HG02943 (cell line): ENCODE measurements at regions not wholly inside any gene's neighbourhood (a gene's known extent, or its start where the extent isn't known, plus 50 kb on each side); places are given as distances from the start of the nearest gene placed in this dataset.

Experiments
- ATAC-seq: cut with Tn5 transposase; IDR thresholded peaks from one replicate; pipeline ENCODE4 v1.9.1; 2021; ENCODE audit warnings: mild to moderate bottlenecking, low read depth, moderate library complexity; ENCODE audit not compliant: unreplicated experiment

- no peak for ATAC-seq
These were observed 194.2 kb downstream of the NHLRC3 start for GRCh38 chr13:39232401-39232980.

- ATAC-seq = no peak
These were observed 194.7 kb downstream of the NHLRC3 start for GRCh38 chr13:39232999-39233398.

GRCh38 chr13:39233519-39233918, 195.3 kb downstream of the NHLRC3 start:
- ATAC-seq = no peak

GRCh38 chr13:39244561-39245230, 206.4 kb downstream of the NHLRC3 start:
- ATAC-seq = no peak

GRCh38 chr13:39245688-39246087, 207.4 kb downstream of the NHLRC3 start:
- no peak for ATAC-seq

GRCh38 chr13:39249982-39250381, 211.7 kb downstream of the NHLRC3 start:
- no peak for ATAC-seq

GRCh38 chr13:39250440-39250839, 212.2 kb downstream of the NHLRC3 start:
- no peak for ATAC-seq

GRCh38 chr13:39251340-39251739, 213.1 kb downstream of the NHLRC3 start:
- no peak for ATAC-seq

- no peak for ATAC-seq
These were observed 215.5 kb downstream of the NHLRC3 start for GRCh38 chr13:39253774-39254173.

- no peak for ATAC-seq
These were observed 216.3 kb downstream of the NHLRC3 start for GRCh38 chr13:39254601-39255000.

GRCh38 chr13:39257642-39258041, 219.4 kb downstream of the NHLRC3 start:
- ATAC-seq = no peak

- no peak for ATAC-seq
These were observed 221.3 kb downstream of the NHLRC3 start for GRCh38 chr13:39259371-39260140.

GRCh38 chr13:39263033-39263432, 224.8 kb downstream of the NHLRC3 start:
- peak; percentile 84 for ATAC-seq

- ATAC-seq = no peak
These were observed 225.3 kb downstream of the NHLRC3 start for GRCh38 chr13:39263531-39263930.

- ATAC-seq = no peak
These were observed 228.2 kb downstream of the NHLRC3 start for GRCh38 chr13:39266426-39266825.

GRCh38 chr13:39268398-39268797, 230.1 kb downstream of the NHLRC3 start:
- no peak for ATAC-seq

- ATAC-seq = no peak
These were observed 230.7 kb downstream of the NHLRC3 start for GRCh38 chr13:39269004-39269403.

GRCh38 chr13:39269411-39269810, 231.2 kb downstream of the NHLRC3 start:
- ATAC-seq = no peak

- no peak for ATAC-seq
These were observed 234.7 kb downstream of the NHLRC3 start for GRCh38 chr13:39272994-39273393.

- no peak for ATAC-seq
These were observed 235.9 kb downstream of the NHLRC3 start for GRCh38 chr13:39273953-39274738.

- no peak for ATAC-seq
These were observed 236.6 kb downstream of the NHLRC3 start for GRCh38 chr13:39274739-39275325.
